Activated naive CD4-positive, alpha-beta T cell treated with anti-CD3 and anti-CD28 coated beads, Interleukin-2, amount 50 U/mL, for 72 hours (primary cell): ENCODE measurements at regions not wholly inside any gene's neighbourhood (a gene's known extent, or its start where the extent isn't known, plus 50 kb on each side); places are given as distances from the start of the nearest gene placed in this dataset.
"Not testable (repeated sequence)": the region's sequence is repeated elsewhere in the genome, so short reads cannot be mapped to it uniquely, and the experiment has no call there.

Experiments
- ATAC-seq, 2 donors: fragments of 150-1000 bp; cut with Tn5 transposase; 2 replicates each; pipeline ENCODE4 v1.10.0; 2021; ENCODE audit warnings: mild to moderate bottlenecking in 2 of 2, moderate library complexity in 2 of 2
- DNase-seq, 2 donors: peaks; one replicate each; pipeline ENCODE4 v3.0.0; 2021 to 2022; ENCODE audit warnings: low spot score in 2 of 2
- H3K27ac Mint-ChIP-seq, 2 donors: one replicate each; pipeline ENCODE4 v1.8.0; 2022; ENCODE audit warnings: mild to moderate bottlenecking in 2 of 2, mixed read lengths in 2 of 2
- H3K36me3 Mint-ChIP-seq, 2 donors: one replicate each; pipeline ENCODE4 v1.8.0; 2022; ENCODE audit warnings: mixed read lengths in 2 of 2
- H3K9me3 Mint-ChIP-seq, 2 donors: one replicate each; pipeline ENCODE4 v1.8.0; 2022; ENCODE audit warnings: mixed read lengths in 2 of 2

DNA sequence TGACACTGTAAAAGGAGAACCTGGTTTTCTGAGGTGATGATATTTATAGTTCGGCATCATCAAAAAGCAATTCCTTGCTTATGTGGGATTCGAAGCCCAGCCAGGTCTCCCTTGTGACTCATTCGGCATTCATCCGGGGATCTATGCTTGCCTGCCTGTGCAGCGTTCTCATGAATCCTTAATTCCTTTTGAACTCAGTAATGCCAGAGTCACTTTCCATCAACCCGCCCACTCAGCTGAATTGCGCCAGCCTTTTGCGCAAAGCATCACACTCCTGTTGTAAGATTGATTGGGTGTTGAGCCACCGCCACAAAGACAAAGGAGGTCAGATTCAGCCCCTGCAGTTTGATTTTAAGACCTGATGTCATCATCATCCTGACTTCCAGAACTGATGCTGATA lies 128.6 kb downstream of the SLC17A6 start:
- Mint-ChIP-seq H3K36me3 (no peaks in the 10 kb centered on the region), H3K27ac (no peak overlapping the region), H3K9me3 (no peaks in the 10 kb centered on the region)
- DNase-seq = no peak
- ATAC-seq = no peak

DNA sequence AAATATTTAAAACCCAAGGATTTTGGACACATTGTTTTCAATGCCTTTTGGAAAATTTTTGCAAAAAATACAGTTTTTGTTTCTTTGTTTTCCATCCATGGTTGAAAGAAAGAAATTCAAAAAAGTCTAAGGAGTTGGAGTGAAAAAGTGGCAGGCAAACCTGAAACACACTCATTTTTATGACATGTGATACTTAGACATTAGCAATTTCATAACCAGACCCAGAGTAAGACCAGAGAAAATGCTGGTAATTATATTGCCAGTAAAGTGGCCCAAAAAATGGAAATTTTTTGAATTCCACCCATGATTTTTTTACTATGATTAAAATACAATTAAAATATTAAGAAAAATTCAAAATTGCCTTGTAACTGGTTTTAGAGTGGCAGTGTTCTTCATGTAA lies 128.2 kb downstream of the SLC17A6 start:
- ATAC-seq (no peak), DNase-seq (no peak)
- Mint-ChIP-seq H3K27ac (no peak overlapping the region), H3K9me3 (no peaks in the 10 kb centered on the region), H3K36me3 (no peaks in the 10 kb centered on the region)

DNA sequence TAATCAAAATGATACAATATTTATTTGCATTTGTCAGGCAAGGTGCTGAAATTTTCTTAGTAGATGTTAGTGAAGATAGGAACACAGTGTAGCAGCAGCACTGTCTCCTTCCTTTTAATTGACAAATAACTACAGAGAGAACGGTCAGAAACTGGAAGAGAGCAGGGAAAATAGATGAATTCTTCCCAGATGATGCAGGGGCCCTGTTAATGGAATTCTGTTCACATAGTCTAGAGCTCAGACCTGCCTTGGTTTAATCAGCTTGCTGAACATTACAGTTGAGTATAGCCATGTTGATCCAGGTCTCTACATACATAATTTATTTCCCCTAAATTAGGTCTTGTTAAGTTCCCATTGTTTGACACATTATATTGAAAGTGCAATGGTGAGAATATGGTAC lies 127.4 kb downstream of the SLC17A6 start:
- Mint-ChIP-seq H3K36me3 (no peaks in the 10 kb centered on the region), H3K27ac (no peak overlapping the region), H3K9me3 (no peaks in the 10 kb centered on the region)
- DNase-seq (no peak), ATAC-seq (no peak)

DNA sequence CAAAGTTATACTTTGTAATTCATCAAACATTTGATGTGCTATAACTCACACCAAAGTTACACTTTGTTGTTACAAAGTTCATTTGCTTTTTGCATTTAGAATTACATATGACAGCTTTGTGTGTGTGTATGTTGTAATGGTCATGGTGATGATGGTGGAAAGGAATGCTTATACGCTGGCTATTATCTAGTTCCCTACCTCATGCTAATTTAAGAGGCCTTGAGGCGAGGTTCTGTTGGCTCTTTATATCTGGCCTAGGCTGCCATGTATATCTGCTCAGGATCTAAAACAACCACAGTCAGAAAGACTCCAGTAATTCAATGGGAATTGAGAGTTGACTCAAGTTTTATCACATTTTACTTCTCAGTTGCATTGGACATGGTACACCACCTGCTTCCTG lies 123.4 kb downstream of the SLC17A6 start:
- H3K27ac Mint-ChIP-seq = no peak overlapping the region
- no peak for ATAC-seq
- H3K36me3 Mint-ChIP-seq = no peaks in the 10 kb centered on the region
- DNase-seq = no peak
- H3K9me3 Mint-ChIP-seq = no peaks in the 10 kb centered on the region

GRCh38 chr11:22460181-22460580 lies 122.0 kb downstream of the SLC17A6 start:
- Mint-ChIP-seq H3K36me3 (no peaks in the 10 kb centered on the region), H3K9me3 (no peaks in the 10 kb centered on the region), H3K27ac (no peak overlapping the region)
- DNase-seq = no peak
- no peak for ATAC-seq

DNA sequence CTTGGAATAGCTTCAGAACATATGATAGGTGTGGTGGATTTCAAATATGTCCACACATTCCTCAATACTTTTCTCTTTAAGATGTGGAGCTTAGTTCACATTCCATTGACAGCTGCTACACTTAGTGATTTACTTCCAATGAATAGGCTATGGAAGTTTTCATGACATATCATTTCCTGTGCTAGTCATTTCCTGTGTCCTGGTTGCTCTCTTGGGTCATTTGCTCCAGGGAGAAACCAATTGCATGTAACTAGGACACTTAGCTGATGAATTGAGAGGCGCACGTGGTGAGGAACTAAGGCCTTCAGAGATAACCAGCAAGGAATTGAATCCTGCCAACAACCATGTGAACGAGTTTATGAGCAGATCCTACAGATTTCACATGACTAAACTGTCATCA lies 120.9 kb downstream of the SLC17A6 start:
- Mint-ChIP-seq H3K27ac (no peak overlapping the region), H3K36me3 (no peaks in the 10 kb centered on the region), H3K9me3 (no peaks in the 10 kb centered on the region)
- ATAC-seq (no peak), DNase-seq (no peak)

DNA sequence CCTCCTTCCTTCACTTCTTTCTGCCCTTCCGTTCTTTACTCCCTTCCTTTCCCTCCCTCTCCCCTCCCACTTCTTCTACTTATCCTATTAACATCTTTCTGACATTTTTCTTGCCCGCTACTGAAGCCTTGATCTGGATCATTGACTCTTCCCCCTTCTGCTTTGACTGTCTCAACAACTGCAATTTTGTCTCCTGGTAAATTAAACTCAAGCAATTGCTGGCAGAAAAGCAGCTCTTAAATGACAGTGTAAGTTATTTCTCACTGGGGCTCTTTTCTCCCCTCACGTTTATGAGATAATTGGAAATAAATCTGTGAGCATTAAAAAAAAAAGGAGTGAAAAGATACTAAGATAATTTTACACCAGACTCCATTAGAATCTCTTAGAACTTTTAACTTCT lies 120.0 kb downstream of the SLC17A6 start:
- H3K9me3 Mint-ChIP-seq = no peaks in the 10 kb centered on the region
- DNase-seq = no peak
- no peak overlapping the region for H3K27ac Mint-ChIP-seq
- H3K36me3 Mint-ChIP-seq = no peaks in the 10 kb centered on the region
- ATAC-seq = no peak

- ATAC-seq (no peak), DNase-seq (no peak)
- Mint-ChIP-seq H3K27ac (no peak overlapping the region), H3K36me3 (no peaks in the 10 kb centered on the region), H3K9me3 (no peaks in the 10 kb centered on the region)
Measured at GRCh38 chr11:22456993-22457762, 119.0 kb downstream of the SLC17A6 start.

DNA sequence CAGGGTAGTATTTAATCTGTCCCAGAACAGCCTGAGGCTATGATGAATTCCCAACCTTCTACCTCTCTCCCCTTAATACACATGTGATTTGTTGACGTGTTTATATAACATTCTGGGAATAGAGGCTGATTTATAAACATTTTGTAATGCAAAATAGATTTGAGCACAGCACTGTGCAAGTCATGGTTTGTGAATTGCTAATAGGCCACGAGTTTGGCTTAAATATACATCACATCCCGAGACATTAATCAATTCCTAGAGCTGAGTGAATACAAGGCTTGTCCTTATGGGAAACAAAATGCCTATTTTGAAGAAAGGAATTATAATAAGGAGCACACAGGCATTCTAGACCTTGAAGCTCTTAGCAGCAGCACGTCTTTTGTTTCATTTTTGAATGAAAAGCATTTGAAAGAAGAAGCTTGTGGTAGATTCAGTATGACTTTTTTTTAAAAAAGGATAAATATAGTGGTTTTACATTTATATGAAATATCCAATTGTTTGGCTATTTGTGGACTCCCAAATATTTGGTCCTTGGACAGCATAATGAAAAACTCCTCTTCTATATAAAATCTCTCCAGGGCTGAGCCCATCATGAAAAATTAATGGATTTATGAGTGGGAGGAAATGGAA lies 116.4 kb downstream of the SLC17A6 start:
- H3K9me3 Mint-ChIP-seq = no peaks in the 10 kb centered on the region

GRCh38 chr11:22449441-22449840 lies 111.3 kb downstream of the SLC17A6 start:
- ATAC-seq (no peak), DNase-seq (no peak)
- no peak overlapping the region for H3K27ac Mint-ChIP-seq
- no peaks in the 10 kb centered on the region for H3K36me3 Mint-ChIP-seq
- no peaks in the 10 kb centered on the region for H3K9me3 Mint-ChIP-seq

More for the DNA sequence above, 116.4 kb downstream of the SLC17A6 start:
- Mint-ChIP-seq H3K36me3 (no peaks in the 10 kb centered on the region), H3K27ac (no peak overlapping the region)
- ATAC-seq (no peak), DNase-seq (no peak)

DNA sequence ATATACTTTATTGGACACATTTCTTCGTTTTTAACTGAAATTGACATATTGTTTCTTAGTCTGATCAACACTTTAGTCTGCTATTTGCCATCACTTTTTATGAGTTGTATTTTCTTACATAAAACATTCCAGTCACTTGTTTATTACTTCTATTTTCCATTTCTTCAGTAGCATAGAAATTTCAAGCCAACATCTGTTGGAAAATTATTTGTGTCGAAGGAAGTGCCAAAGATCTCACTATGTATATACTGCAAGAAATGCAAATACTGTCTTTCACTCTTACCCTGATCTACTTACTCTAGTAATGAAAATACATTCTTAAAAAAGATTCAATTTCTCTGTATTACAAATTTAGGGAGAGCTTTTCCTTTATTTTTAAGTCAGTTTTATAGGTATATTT lies 105.9 kb downstream of the SLC17A6 start:
- no peak for DNase-seq

GRCh38 chr11:22441831-22442230 lies 103.7 kb downstream of the SLC17A6 start:
- no peak for ATAC-seq
- no peak for DNase-seq
- Mint-ChIP-seq H3K9me3 (no peaks in the 10 kb centered on the region), H3K27ac (no peak overlapping the region), H3K36me3 (no peaks in the 10 kb centered on the region)

More for the DNA sequence above, 105.9 kb downstream of the SLC17A6 start:
- no peaks in the 10 kb centered on the region for H3K36me3 Mint-ChIP-seq
- no peaks in the 10 kb centered on the region for H3K9me3 Mint-ChIP-seq
- no peak overlapping the region for H3K27ac Mint-ChIP-seq
- no peak for ATAC-seq

DNA sequence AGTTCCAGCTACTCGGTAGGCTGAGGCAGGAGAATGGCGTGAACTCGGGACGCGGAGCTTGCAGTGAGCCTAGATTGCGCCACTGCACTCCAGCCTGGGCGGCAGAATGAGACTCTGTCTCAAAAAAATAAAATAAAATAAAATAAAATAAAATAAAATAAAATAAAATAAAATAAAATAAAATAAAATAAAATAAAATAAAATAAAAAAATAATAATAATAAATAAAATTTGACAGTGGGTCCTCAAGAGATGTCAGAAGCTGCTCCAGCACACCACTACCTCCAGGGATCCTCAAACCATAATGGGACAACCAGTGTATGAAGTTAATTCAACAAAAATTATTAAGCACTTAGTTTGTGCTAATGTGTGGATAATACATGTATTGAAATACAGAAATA lies 97.4 kb downstream of the SLC17A6 start:
- peaks cover 9 to 11% of the 10 kb centered on the region in 2 donors for H3K36me3 Mint-ChIP-seq
- ATAC-seq, H3K27ac Mint-ChIP-seq, H3K9me3 Mint-ChIP-seq, DNase-seq: not testable (repeated sequence)

DNA sequence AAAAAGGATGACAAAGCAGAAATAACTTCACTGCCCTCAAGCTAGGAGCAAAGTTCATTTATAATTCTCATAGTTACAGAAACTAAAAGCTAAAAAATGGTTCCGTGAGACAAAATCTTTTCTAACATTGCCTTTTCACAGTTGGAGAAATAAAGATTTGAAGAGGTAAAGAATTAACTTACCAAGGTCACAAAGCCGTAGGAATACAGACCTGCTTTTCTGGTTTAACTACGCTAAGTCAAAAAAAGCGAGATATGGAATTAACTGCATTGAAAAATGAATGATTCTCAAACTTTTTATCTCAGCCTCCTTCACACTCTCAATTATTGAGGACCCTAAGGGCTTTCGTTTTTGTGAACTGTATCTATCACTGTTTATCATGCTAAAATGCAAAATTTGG lies 95.3 kb downstream of the SLC17A6 start:
- H3K27ac Mint-ChIP-seq = no peak overlapping the region
- DNase-seq (no peak), ATAC-seq (no peak)
- peaks cover 9 to 11% of the 10 kb centered on the region in 2 donors for H3K36me3 Mint-ChIP-seq
- H3K9me3 Mint-ChIP-seq = no peaks in the 10 kb centered on the region

DNA sequence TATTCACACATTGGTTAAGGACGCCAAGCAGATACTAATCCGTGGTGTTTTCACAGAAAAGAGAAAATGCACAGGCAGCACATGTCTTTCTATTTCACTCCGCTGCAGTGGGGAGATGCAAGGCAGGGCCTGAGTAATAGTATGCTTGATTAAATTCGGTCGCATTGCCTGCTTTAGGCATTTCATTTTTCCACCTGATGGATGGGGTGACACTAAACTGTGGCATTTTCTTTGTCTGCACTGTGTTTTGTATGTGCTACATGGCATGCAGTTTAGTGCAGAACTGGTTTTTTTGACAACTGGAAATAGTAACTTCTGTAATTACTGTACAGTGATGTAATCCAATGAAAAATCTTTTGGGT lies 94.9 kb downstream of the SLC17A6 start:
- peaks cover 9 to 11% of the 10 kb centered on the region in 2 donors for H3K36me3 Mint-ChIP-seq
- H3K9me3 Mint-ChIP-seq = peaks cover 0 to 4% of the 10 kb centered on the region in 2 donors
- peak in 1 of 2 donors; percentile 2 for DNase-seq
- H3K27ac Mint-ChIP-seq = peak overlapping the region in 1 of 2 donors; percentile 65
- peak in 1 of 2 donors; percentile 53 for ATAC-seq

DNA sequence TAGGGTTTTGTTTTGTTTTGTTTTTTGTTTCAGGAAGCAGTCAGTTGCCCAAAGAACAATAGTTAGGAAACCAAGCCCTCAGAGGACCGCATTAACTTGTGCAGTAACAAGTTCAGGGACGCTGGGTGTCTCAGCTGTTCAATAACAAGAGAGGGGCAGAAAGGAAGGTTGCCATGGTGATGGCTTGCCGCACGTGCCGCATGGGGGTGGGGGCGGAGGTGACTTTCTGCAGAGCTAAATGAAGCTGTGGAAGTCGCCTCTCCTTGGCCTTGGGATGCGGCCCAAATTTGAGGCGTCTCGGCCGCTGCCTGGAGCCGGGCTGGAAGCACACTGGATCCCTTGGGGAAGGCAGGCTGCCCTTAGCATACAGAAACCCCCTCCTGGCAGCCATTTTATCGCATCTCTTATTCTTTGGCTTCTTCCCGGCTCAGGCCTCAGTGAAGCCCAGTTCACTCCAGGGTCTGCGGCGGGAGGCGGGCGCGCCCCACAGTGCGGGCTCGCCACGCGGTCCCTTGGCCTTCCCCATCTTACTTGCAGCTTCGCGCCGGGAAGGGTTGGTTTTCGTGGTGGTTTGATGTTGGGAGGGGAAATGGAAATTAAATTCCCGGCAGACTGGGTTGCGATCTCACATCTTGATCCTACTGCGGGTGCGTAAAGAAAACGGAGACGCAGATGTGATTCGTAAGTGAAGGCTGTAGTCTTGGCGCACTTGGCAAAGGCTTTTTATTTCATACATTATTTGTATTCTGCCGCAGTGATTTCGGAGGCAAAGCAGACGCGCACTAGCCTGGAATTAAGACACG lies 94.3 kb downstream of the SLC17A6 start:
- Mint-ChIP-seq H3K9me3 (peaks cover 0 to 4% of the 10 kb centered on the region in 2 donors), H3K27ac (peak overlapping the region in 1 of 2 donors; percentile 65), H3K36me3 (peaks cover 9 to 11% of the 10 kb centered on the region in 2 donors)
- ATAC-seq (peak in 1 of 2 donors; percentile 81), DNase-seq (peak in 1 of 2 donors; percentile 36)

DNA sequence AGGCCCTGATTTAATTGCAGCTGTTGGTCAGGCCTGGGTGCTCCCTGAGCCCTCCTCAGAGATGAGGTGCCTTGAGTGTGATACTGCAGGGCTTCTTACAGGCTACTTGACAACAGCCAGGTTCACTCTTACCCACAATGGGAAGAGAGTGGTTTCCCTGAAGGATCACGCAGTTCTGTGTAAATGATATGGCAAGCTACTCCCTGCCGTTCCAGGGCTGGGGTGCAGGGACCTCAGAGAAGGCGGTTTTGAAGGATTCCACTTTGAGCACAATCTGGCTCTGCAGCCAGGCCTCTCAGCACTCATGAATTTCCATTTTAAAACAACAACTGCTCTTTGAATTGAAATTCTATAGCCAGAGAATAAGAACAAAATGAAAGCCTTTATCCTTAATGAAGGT lies 92.9 kb downstream of the SLC17A6 start:
- Mint-ChIP-seq H3K9me3 (peaks cover 0 to 4% of the 10 kb centered on the region in 2 donors), H3K36me3 (peaks cover 9 to 11% of the 10 kb centered on the region in 2 donors), H3K27ac (no peak overlapping the region)
- ATAC-seq = no peak
- no peak for DNase-seq
